ENCODE measurements at regions not wholly inside any gene's neighbourhood (a gene's known extent, or its start where the extent isn't known, plus 50 kb on each side); places are given as distances from the start of the nearest gene placed in this dataset.

DNA sequence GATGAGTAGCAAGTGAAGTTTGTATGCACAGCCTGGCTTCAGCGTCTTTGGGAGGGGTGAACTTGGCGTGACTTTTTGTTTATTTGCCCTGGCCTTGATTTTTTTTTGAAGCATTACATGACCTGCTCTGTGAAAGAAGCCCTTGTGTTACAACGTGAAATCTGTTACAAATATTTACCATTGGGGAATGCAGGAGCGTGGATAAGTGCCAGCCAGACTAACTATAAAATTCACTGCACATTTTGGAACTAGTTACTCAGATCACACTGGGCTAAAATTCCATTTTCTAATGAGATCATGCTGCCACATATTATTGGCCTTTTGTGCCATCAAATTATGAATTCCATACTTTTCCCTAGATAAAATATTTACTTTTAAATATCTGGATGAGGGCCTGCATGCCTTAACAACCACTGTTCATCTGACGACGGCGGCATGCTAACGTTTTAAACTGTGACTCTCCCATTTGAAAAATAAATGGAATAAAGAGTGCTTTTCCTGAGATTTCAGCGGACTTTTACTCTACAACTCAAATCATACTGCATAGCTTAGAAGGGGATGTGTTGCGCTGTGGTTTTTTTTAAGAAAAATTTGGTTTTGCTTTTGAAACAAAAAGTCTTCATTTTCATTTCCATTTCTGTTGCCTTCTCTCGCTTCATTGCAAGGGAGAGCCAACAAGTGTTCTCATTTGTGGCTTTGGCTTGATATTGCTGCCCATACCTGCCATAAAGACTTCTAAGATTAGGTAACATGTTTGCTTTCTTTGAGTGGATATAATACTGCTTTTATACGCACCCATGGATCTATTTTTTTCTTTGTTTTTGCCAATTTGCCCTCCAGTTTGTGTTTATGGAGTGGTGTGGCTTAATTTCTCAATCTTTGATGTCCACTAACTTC is 352.2 kb downstream of the TFEC start:
- DNase-seq (ENCODE audit: low spot score): no peak
- Histone ChIP-seq H4K20me1 (ENCODE audit: low read depth) (no peaks in the 10 kb centered on the region), H3K4me3 (no peak overlapping the region), H3K9me3 (ENCODE audit: low read depth) (no peaks in the 10 kb centered on the region), H3K4me2 (no peak overlapping the region), H3K4me1 (peaks cover 12% of the 10 kb centered on the region), H3F3A (ENCODE audit: low read depth) (peaks cover 9% of the 10 kb centered on the region), H3K79me2 (ENCODE audit: low read depth) (no peaks in the 10 kb centered on the region), H3K27me3 (no peaks in the 10 kb centered on the region), H2AFZ (replicated peaks) (no peak overlapping the region), H3K9ac (no peak overlapping the region), H3K36me3 (no peaks in the 10 kb centered on the region), H3K27ac (no peak overlapping the region)
- peaks cover 7% of the 10 kb centered on the region for H3K27me3 Mint-ChIP-seq (ENCODE audit: insufficient read depth, low read depth)
- no peak overlapping the region for H3K27ac Mint-ChIP-seq
- TF ChIP-seq, protein P1, sequence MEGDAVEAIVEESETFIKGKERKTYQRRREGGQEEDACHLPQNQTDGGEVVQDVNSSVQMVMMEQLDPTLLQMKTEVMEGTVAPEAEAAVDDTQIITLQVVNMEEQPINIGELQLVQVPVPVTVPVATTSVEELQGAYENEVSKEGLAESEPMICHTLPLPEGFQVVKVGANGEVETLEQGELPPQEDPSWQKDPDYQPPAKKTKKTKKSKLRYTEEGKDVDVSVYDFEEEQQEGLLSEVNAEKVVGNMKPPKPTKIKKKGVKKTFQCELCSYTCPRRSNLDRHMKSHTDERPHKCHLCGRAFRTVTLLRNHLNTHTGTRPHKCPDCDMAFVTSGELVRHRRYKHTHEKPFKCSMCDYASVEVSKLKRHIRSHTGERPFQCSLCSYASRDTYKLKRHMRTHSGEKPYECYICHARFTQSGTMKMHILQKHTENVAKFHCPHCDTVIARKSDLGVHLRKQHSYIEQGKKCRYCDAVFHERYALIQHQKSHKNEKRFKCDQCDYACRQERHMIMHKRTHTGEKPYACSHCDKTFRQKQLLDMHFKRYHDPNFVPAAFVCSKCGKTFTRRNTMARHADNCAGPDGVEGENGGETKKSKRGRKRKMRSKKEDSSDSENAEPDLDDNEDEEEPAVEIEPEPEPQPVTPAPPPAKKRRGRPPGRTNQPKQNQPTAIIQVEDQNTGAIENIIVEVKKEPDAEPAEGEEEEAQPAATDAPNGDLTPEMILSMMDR (IDR thresholded peaks at IDR 0.05): no peak
- TF ChIP-seq EZH2 (IDR thresholded peaks at IDR 0.05) (no peak), EZH2phosphoT487 (IDR thresholded peaks at IDR 0.05) (no peak)
- H3K36me3 Mint-ChIP-seq: no peaks in the 10 kb centered on the region
- peaks cover 12% of the 10 kb centered on the region for H3K4me1 Mint-ChIP-seq
- no peak overlapping the region for H3K4me3 Mint-ChIP-seq
- H3K9me3 Mint-ChIP-seq: no peaks in the 10 kb centered on the region

DNA sequence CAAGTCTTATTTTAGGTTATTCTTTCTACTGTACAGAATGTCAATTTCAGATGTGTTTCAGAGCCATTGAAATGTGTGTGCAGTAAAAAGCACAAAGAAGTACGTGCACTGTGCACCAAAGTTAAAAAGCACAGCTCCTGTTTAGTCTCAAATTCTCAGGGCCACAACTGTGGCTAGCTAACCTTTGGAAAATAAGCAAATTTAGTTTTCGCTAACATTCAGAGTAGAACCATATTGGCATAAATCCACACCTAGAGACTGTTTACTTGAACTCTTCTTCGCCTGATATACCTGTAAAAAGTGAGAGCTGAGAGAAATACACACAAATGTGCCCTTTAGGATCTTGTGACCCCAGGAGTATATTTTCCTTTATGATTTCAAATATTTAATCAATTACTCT is 353.9 kb downstream of the TFEC start:
- Histone ChIP-seq H4K20me1 (ENCODE audit: low read depth) (no peaks in the 10 kb centered on the region), H3K9ac (no peak overlapping the region), H3K27me3 (no peaks in the 10 kb centered on the region), H3F3A (ENCODE audit: low read depth) (peaks cover 9% of the 10 kb centered on the region), H3K9me3 (ENCODE audit: low read depth) (no peaks in the 10 kb centered on the region), H3K4me2 (no peak overlapping the region), H3K36me3 (no peaks in the 10 kb centered on the region), H3K4me1 (peaks cover 12% of the 10 kb centered on the region), H2AFZ (replicated peaks) (peak overlapping the region; percentile 19), H3K4me3 (no peak overlapping the region), H3K79me2 (ENCODE audit: low read depth) (no peaks in the 10 kb centered on the region), H3K27ac (no peak overlapping the region)
- no peak overlapping the region for H3K27ac Mint-ChIP-seq
- TF ChIP-seq EZH2 (IDR thresholded peaks at IDR 0.05) (no peak), EZH2phosphoT487 (IDR thresholded peaks at IDR 0.05) (no peak)
- TF ChIP-seq, protein P1 (IDR thresholded peaks at IDR 0.05): no peak
- peaks cover 12% of the 10 kb centered on the region for H3K4me1 Mint-ChIP-seq
- no peak for DNase-seq (ENCODE audit: low spot score)
- H3K4me3 Mint-ChIP-seq: no peak overlapping the region
- H3K36me3 Mint-ChIP-seq: no peaks in the 10 kb centered on the region
- H3K9me3 Mint-ChIP-seq: no peaks in the 10 kb centered on the region
- peaks cover 5% of the 10 kb centered on the region for H3K27me3 Mint-ChIP-seq (ENCODE audit: insufficient read depth, low read depth)

DNA sequence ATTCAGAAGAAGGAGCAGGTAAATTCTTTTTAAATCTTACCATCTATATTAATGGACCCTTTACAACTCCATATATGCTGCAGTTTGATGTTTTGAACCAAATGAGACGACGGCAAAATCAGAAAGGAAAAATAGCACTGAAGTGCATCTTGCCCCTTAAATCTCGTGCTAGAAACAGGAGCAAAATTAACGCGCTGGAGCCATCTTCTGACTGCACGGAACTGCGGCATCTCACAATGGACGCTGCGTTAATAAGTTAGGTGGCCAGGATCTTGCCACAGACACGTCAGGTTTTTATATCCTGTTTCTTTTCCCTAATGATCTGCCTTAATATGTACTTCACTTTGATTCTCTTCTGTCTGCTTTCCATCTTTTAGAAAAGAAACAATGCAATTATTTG is 354.5 kb downstream of the TFEC start:
- Mint-ChIP-seq H3K27ac (no peak overlapping the region), H3K27me3 (ENCODE audit: insufficient read depth, low read depth) (peaks cover 5% of the 10 kb centered on the region), H3K4me1 (peaks cover 12% of the 10 kb centered on the region), H3K9me3 (no peaks in the 10 kb centered on the region), H3K4me3 (no peak overlapping the region), H3K36me3 (no peaks in the 10 kb centered on the region)
- Histone ChIP-seq H3K4me3 (no peak overlapping the region), H3K4me1 (peaks cover 11% of the 10 kb centered on the region), H4K20me1 (ENCODE audit: low read depth) (no peaks in the 10 kb centered on the region), H3K9ac (no peak overlapping the region), H3K79me2 (ENCODE audit: low read depth) (no peaks in the 10 kb centered on the region), H3K27me3 (no peaks in the 10 kb centered on the region), H2AFZ (replicated peaks) (peak overlapping the region; percentile 19), H3K4me2 (no peak overlapping the region), H3F3A (ENCODE audit: low read depth) (peaks cover 8% of the 10 kb centered on the region), H3K36me3 (no peaks in the 10 kb centered on the region), H3K27ac (no peak overlapping the region), H3K9me3 (ENCODE audit: low read depth) (no peaks in the 10 kb centered on the region)
- peak; percentile 40 for DNase-seq (ENCODE audit: low spot score)
- TF ChIP-seq, protein P1 (IDR thresholded peaks at IDR 0.05): peak; percentile 54
- TF ChIP-seq EZH2 (IDR thresholded peaks at IDR 0.05) (no peak), EZH2phosphoT487 (IDR thresholded peaks at IDR 0.05) (no peak)
